CD14-positive monocyte (primary cell): ENCODE measurements at regions not wholly inside any gene's neighbourhood (a gene's known extent, or its start where the extent isn't known, plus 50 kb on each side); places are given as distances from the start of the nearest gene placed in this dataset.

ENCODE experiments used
- DNase-seq, 3 donors: peaks; one replicate each; pipeline ENCODE4 v3.0.0-alpha.2; 2011 to 2022
- H2AFZ ChIP-seq: 2 replicates; pipeline ENCODE4 v1.6.0; 2012; ENCODE audit warnings: mild to moderate bottlenecking, low read depth, low read length, inconsistent platforms; ENCODE audit not compliant: insufficient read depth, poor library complexity, severe bottlenecking
- H3K27ac ChIP-seq, 2 donors: 1 replicate in 1 of 2; 2 replicates in 1 of 2; pipeline ENCODE4 v1.5.1; 2012 to 2013; ENCODE audit warnings: low read length in 2 of 2, control low read depth in 1 of 2, inconsistent platforms in 1 of 2, low read depth in 1 of 2, mild to moderate bottlenecking in 1 of 2
- H3K27me3 ChIP-seq, 2 donors: one replicate each; pipeline versions ENCODE4 v1.6.0 to v1.6.1; 2011 to 2013; ENCODE audit warnings: low read length in 2 of 2; ENCODE audit not compliant: control insufficient read depth in 2 of 2, insufficient read depth in 2 of 2
- H3K36me3 ChIP-seq, 2 donors: replicated peaks in 1 of 2; 1 replicate in 1 of 2; 2 replicates in 1 of 2; pipeline versions ENCODE4 v1.5.1 to v1.6.1; 2012 to 2013; ENCODE audit warnings: low read length in 2 of 2, control low read depth in 1 of 2, inconsistent platforms in 1 of 2, mild to moderate bottlenecking in 1 of 2; ENCODE audit not compliant: insufficient read depth in 2 of 2, control insufficient read depth in 1 of 2
- H3K4me1 ChIP-seq, 2 donors: 1 replicate in 1 of 2; 2 replicates in 1 of 2; pipeline versions ENCODE4 v1.5.1 to v1.6.1; 2012 to 2013; ENCODE audit warnings: low read length in 2 of 2, control low read depth in 1 of 2, inconsistent platforms in 1 of 2, mild to moderate bottlenecking in 1 of 2, moderate library complexity in 1 of 2; ENCODE audit not compliant: insufficient read depth in 2 of 2, control insufficient read depth in 1 of 2
- H3K4me2 ChIP-seq: replicated peaks from 2 replicates; pipeline ENCODE3; 2012; ENCODE audit warnings: low read length, moderate library complexity, mild to moderate bottlenecking; ENCODE audit not compliant: poor library complexity, severe bottlenecking; ENCODE audit errors: extremely low read depth
- H3K4me3 ChIP-seq, 3 experiments: fragments of 200-600 bp in 1 of 3; sonication (generic) in 1 of 3; replicated peaks in 1 of 3; 1 replicate in 2 of 3; 2 replicates in 1 of 3; pipeline ENCODE4 v1.5.1; 2011 to 2013; ENCODE audit warnings: low read length in 3 of 3, mild to moderate bottlenecking in 3 of 3, control low read depth in 2 of 3, low read depth in 2 of 3, inconsistent platforms in 1 of 3, moderate library complexity in 1 of 3
- H3K79me2 ChIP-seq: 2 replicates; pipeline ENCODE4 v1.6.0; 2012; ENCODE audit warnings: mild to moderate bottlenecking, control low read depth, inconsistent platforms, low read length, moderate library complexity; ENCODE audit not compliant: insufficient read depth
- H3K9ac ChIP-seq: 2 replicates; pipeline ENCODE4 v1.6.0; 2017; ENCODE audit warnings: low read length, mild to moderate bottlenecking; ENCODE audit not compliant: insufficient read depth, poor library complexity, severe bottlenecking
- H3K9me3 ChIP-seq, 2 donors: replicated peaks in 1 of 2; 1 replicate in 1 of 2; 2 replicates in 1 of 2; pipeline versions ENCODE4 v1.5.1 to v1.6.1; 2012 to 2013; ENCODE audit warnings: low read length in 2 of 2, control low read depth in 1 of 2; ENCODE audit not compliant: control insufficient read depth in 1 of 2, insufficient read depth in 1 of 2
- H4K20me1 ChIP-seq: 2 replicates; pipeline ENCODE4 v1.6.0; 2012; ENCODE audit warnings: mild to moderate bottlenecking, low read length, control low read depth, moderate library complexity; ENCODE audit not compliant: insufficient read depth
- H3K27ac Mint-ChIP-seq, 7 donors: one replicate each; pipeline ENCODE4 v1.8.0; 2020; ENCODE audit warnings: mild to moderate bottlenecking in 7 of 7, mixed read lengths in 7 of 7, moderate library complexity in 6 of 7, inconsistent platforms in 2 of 7
- H3K27me3 Mint-ChIP-seq, 3 donors: one replicate each; pipeline ENCODE4 v1.8.0; 2021 to 2022; ENCODE audit warnings: low read depth in 3 of 3, mild to moderate bottlenecking in 3 of 3, mixed read lengths in 3 of 3, moderate library complexity in 3 of 3, inconsistent platforms in 1 of 3
- H3K36me3 Mint-ChIP-seq, 2 donors: one replicate each; pipeline ENCODE4 v1.8.0; 2020; ENCODE audit warnings: mixed read lengths in 2 of 2, inconsistent platforms in 1 of 2, mild to moderate bottlenecking in 1 of 2
- H3K4me1 Mint-ChIP-seq: one replicate; pipeline ENCODE4 v1.8.0; 2020; ENCODE audit warnings: mild to moderate bottlenecking, mixed read lengths
- H3K4me3 Mint-ChIP-seq, 2 donors: one replicate each; pipeline ENCODE4 v1.8.0; 2020; ENCODE audit warnings: mild to moderate bottlenecking in 2 of 2, mixed read lengths in 2 of 2, moderate library complexity in 1 of 2
- H3K9me3 Mint-ChIP-seq, 7 donors: one replicate each; pipeline ENCODE4 v1.8.0; 2020 to 2022; ENCODE audit warnings: mixed read lengths in 7 of 7, mild to moderate bottlenecking in 6 of 7, moderate library complexity in 6 of 7, inconsistent platforms in 2 of 7
- WGBS: methylation state at CpG from one replicate; pipeline ENCODE4 v1.1.5; 2013; ENCODE audit warnings: missing lambda C conversion rate; ENCODE audit not compliant: insufficient coverage; 5-methylcytosine and 5-hydroxymethylcytosine counted together
- intact Hi-C, 2 donors: fragments of 100-400 bp; cut with micrococcal nuclease; formaldehyde crosslinking; loops; one replicate each; pipeline versions ENCODE4 v1.15.0 to v1.15.1; 2023
- TF ChIP-seq, protein P1 (sequence below): fragments of 200-600 bp; IDR thresholded peaks from one replicate; pipeline ENCODE4 v1.8.0; 2022; ENCODE audit warnings: antibody characterized with exemption, mild to moderate bottlenecking

DNA sequence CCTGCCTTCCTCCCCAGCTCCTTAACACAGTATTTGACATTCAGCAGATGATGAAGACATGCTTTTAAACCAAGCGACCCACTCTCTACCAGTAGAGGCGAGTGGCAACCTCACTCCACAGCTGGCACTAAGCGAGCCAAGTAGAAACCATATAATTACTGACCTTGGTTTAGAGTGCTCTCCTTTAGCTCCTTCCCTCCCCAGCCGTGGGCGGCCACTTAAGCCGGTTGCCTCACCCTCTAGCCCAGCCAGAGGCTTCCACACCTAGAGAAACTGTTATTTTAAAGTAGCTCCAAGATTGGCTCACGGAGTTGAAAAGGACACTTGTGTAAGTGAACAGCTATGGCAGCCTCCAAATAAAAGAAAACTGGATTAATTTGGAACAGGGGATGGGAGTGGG, 109.1 kb upstream of the CRHR1 start:
- H3K27ac ChIP-seq = no peak overlapping the region
- H4K20me1 ChIP-seq = no peaks in the 10 kb centered on the region
- no peaks in the 10 kb centered on the region for H3K79me2 ChIP-seq
- Mint-ChIP-seq H3K27ac (no peak overlapping the region), H3K4me1 (no peaks in the 10 kb centered on the region), H3K9me3 (peaks cover 0 to 33% (median 9%) of the 10 kb centered on the region in 7 donors), H3K27me3 (peaks cover 0 to 14% (median 1%) of the 10 kb centered on the region in 3 donors), H3K36me3 (no peaks in the 10 kb centered on the region), H3K4me3 (no peak overlapping the region)
- H2AFZ ChIP-seq = no peak overlapping the region
- H3K36me3 ChIP-seq = no peaks in the 10 kb centered on the region
- H3K4me1 ChIP-seq = no peaks in the 10 kb centered on the region
- no peaks in the 10 kb centered on the region for H3K9me3 ChIP-seq
- WGBS = 84% methylated on average over 5 of the region's 7 CpGs
- H3K4me2 ChIP-seq = no peak overlapping the region
- TF ChIP-seq, protein P1, sequence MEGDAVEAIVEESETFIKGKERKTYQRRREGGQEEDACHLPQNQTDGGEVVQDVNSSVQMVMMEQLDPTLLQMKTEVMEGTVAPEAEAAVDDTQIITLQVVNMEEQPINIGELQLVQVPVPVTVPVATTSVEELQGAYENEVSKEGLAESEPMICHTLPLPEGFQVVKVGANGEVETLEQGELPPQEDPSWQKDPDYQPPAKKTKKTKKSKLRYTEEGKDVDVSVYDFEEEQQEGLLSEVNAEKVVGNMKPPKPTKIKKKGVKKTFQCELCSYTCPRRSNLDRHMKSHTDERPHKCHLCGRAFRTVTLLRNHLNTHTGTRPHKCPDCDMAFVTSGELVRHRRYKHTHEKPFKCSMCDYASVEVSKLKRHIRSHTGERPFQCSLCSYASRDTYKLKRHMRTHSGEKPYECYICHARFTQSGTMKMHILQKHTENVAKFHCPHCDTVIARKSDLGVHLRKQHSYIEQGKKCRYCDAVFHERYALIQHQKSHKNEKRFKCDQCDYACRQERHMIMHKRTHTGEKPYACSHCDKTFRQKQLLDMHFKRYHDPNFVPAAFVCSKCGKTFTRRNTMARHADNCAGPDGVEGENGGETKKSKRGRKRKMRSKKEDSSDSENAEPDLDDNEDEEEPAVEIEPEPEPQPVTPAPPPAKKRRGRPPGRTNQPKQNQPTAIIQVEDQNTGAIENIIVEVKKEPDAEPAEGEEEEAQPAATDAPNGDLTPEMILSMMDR = no peak
- H3K9ac ChIP-seq = no peak overlapping the region
- no peaks in the 10 kb centered on the region for H3K27me3 ChIP-seq
- no peak for DNase-seq
- H3K4me3 ChIP-seq = no peak overlapping the region
- intact Hi-C loops = no loop called here

DNA sequence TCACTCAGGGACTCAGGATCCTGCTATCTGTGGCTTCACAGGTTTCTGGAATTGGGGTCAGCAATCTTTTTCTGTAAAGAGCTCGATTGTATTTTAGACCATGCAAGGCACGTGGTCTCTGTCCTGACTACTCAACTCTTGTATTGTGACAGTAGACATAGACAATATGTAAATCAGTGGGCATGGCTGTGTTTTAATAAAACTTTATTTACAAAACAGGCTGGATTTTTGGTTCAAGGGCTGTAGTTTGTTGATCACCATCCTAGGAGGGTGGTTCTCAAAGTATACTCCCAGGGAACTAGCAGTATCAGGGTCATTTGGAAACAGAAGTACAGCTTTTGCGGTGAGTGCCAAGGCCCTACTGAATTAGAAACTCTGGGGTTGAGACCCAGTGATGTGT, 108.2 kb upstream of the CRHR1 start:
- peaks cover 4 to 13% (median 6%) of the 10 kb centered on the region in 3 donors for H3K27me3 Mint-ChIP-seq
- no peak overlapping the region for H2AFZ ChIP-seq
- no peak overlapping the region for H3K9ac ChIP-seq
- no peaks in the 10 kb centered on the region for H3K36me3 Mint-ChIP-seq
- peaks cover 0 to 31% (median 9%) of the 10 kb centered on the region in 7 donors for H3K9me3 Mint-ChIP-seq
- H3K4me3 Mint-ChIP-seq = no peak overlapping the region
- no peak overlapping the region for H3K4me3 ChIP-seq
- H3K27ac ChIP-seq = no peak overlapping the region
- intact Hi-C loops = no loop called here
- no peaks in the 10 kb centered on the region for H3K4me1 ChIP-seq
- no peaks in the 10 kb centered on the region for H3K36me3 ChIP-seq
- no peaks in the 10 kb centered on the region for H3K79me2 ChIP-seq
- H3K9me3 ChIP-seq = no peaks in the 10 kb centered on the region
- no peaks in the 10 kb centered on the region for H4K20me1 ChIP-seq
- no peak overlapping the region for H3K4me2 ChIP-seq
- H3K27ac Mint-ChIP-seq = no peak overlapping the region
- no peak for DNase-seq
- H3K27me3 ChIP-seq = no peaks in the 10 kb centered on the region
- WGBS = 60% methylated on average over 1 of the region's 3 CpGs
- H3K4me1 Mint-ChIP-seq = no peaks in the 10 kb centered on the region
- TF ChIP-seq, protein P1 = no peak
